Naive B cell (primary cell): ENCODE measurements at regions not wholly inside any gene's neighbourhood (a gene's known extent, or its start where the extent isn't known, plus 50 kb on each side); places are given as distances from the start of the nearest gene placed in this dataset.

Experiments
- ATAC-seq, 2 donors: fragments of 150-1000 bp; cut with Tn5 transposase; 2 replicates each; pipeline ENCODE4 v1.10.0; 2021; ENCODE audit warnings: low read depth in 2 of 2, mild to moderate bottlenecking in 2 of 2, moderate library complexity in 2 of 2
- DNase-seq: peaks from one replicate; pipeline ENCODE4 v3.0.0; 2022
- H3K27ac Mint-ChIP-seq, 6 donors: one replicate each; pipeline ENCODE4 v1.8.0; 2020 to 2022; ENCODE audit warnings: mild to moderate bottlenecking in 6 of 6, mixed read lengths in 6 of 6, moderate library complexity in 5 of 6, inconsistent platforms in 2 of 6
- H3K27me3 Mint-ChIP-seq, 3 donors: one replicate each; pipeline ENCODE4 v1.8.0; 2021 to 2022; ENCODE audit warnings: mixed read lengths in 3 of 3, mild to moderate bottlenecking in 1 of 3
- H3K36me3 Mint-ChIP-seq, 2 donors: one replicate each; pipeline ENCODE4 v1.8.0; 2020 to 2022; ENCODE audit warnings: mixed read lengths in 2 of 2, inconsistent platforms in 1 of 2, mild to moderate bottlenecking in 1 of 2
- H3K4me1 Mint-ChIP-seq, 3 donors: one replicate each; pipeline ENCODE4 v1.8.0; 2020 to 2022; ENCODE audit warnings: mixed read lengths in 3 of 3, inconsistent platforms in 1 of 3, mild to moderate bottlenecking in 1 of 3, moderate library complexity in 1 of 3
- H3K4me3 Mint-ChIP-seq, 8 donors: one replicate each; pipeline ENCODE4 v1.8.0; 2020 to 2022; ENCODE audit warnings: mild to moderate bottlenecking in 8 of 8, mixed read lengths in 8 of 8, moderate library complexity in 8 of 8, inconsistent platforms in 2 of 8
- H3K9me3 Mint-ChIP-seq, 7 donors: one replicate each; pipeline ENCODE4 v1.8.0; 2020 to 2022; ENCODE audit warnings: mixed read lengths in 7 of 7, mild to moderate bottlenecking in 5 of 7, inconsistent platforms in 2 of 7, moderate library complexity in 1 of 7

DNA sequence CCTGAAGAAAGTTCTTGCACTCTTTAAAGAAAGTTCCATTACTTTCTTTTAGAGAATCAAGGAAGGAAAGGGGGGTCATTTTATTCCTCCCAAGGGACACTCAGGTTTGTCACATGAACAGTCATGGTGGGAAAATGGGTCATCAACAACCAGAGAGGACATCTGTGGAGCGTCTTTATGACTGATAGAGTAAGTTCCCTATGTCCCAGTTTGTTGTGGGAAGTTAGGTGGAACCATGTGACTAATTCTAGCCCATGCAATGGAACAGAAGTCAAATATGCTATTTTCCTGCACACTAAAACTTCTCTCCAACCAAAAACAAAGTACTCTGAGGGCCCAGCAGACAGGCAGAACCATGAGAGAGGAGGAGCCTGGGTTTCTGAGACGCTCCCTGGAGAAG lies 165.6 kb upstream of the SERTAD2 start:
- H3K27me3 Mint-ChIP-seq: no peaks in the 10 kb centered on the region
- no peaks in the 10 kb centered on the region for H3K36me3 Mint-ChIP-seq
- H3K9me3 Mint-ChIP-seq: peaks cover 0 to 2% (median 0%) of the 10 kb centered on the region in 7 donors
- H3K4me1 Mint-ChIP-seq: peaks cover 15 to 38% (median 22%) of the 10 kb centered on the region in 3 donors
- peak overlapping the region in 7 of 8 donors; percentile 15 to 81 (median 53) for H3K4me3 Mint-ChIP-seq
- ATAC-seq (no peak), DNase-seq (no peak)
- H3K27ac Mint-ChIP-seq: peak overlapping the region; percentile 72 to 91 (median 90)

DNA sequence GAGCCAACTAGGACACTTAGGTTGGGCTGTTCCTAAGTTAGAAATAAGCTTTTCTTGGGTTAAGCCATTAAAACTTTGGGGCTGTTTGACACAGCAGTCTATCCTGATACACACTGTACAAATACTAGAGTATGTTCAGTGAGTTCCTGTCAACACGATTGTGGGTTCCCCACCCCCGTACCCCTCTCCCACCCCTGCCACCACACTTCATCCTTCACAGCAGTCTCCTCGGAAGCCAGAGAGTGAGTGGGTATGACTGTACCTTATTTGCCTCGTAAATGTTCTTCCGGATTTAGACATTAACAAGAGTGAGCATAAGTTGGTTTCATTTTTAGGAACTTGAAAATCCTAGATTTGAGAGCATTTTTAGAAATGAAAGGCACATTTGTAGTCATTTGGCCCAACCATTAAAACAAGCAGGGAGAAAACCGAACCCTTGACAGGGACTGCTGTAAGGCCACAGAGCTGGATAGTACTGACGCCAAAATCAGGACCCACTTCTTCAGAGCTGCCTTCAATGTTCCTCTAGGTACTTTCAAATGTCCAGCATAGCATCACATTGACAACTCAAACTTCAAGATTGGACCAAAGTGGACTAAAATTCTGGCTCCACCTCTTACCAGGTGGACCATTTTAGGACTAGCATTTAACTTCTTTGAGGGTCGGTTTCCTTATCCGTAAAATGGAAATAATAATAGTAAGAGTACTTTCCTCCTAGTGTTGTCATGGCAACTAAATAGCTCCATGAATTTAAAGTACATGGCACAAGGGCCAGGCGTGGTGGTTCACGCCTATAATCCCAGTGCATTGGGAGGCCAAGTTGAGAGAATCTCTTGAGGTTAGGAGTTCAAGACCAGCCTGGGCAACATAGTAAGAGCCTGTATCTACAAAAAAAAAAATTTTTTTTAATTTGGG lies 166.3 kb upstream of the SERTAD2 start:
- peaks cover 19 to 39% (median 25%) of the 10 kb centered on the region in 3 donors for H3K4me1 Mint-ChIP-seq
- H3K27ac Mint-ChIP-seq: peak overlapping the region; percentile 70 to 91 (median 90)
- no peaks in the 10 kb centered on the region for H3K27me3 Mint-ChIP-seq
- H3K9me3 Mint-ChIP-seq: peaks cover 0 to 2% (median 0%) of the 10 kb centered on the region in 7 donors
- peak; percentile 27 for DNase-seq
- H3K36me3 Mint-ChIP-seq: no peaks in the 10 kb centered on the region
- peak; percentile 90 for ATAC-seq
- H3K4me3 Mint-ChIP-seq: peak overlapping the region; percentile 29 to 81 (median 60)

DNA sequence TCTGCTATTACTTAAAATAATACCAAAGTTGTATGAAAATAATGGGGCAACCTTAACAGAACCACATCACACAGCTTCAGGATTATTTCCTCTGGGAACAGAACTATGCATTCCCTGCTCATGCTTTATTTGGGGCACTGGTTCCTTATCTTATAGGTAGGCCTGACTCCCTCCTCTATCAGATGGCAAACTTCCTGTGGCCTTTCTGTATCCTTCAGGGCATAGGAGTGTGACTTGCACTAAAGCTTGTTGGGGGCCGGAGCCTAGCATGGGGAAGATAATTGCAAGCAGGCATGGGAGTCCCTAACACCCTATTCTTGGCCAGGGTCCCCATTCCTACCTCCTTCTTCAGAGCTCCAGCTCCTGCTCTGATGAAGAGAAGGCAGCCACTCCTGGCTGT lies 167.2 kb upstream of the SERTAD2 start:
- peaks cover 0 to 2% (median 0%) of the 10 kb centered on the region in 7 donors for H3K9me3 Mint-ChIP-seq
- no peak for DNase-seq
- peaks cover 27 to 48% (median 34%) of the 10 kb centered on the region in 3 donors for H3K4me1 Mint-ChIP-seq
- ATAC-seq: no peak
- peak overlapping the region in 1 of 8 donors; percentile 67 for H3K4me3 Mint-ChIP-seq
- H3K27me3 Mint-ChIP-seq: no peaks in the 10 kb centered on the region
- H3K36me3 Mint-ChIP-seq: no peaks in the 10 kb centered on the region
- H3K27ac Mint-ChIP-seq: peak overlapping the region in 5 of 6 donors; percentile 15 to 86 (median 78)

DNA sequence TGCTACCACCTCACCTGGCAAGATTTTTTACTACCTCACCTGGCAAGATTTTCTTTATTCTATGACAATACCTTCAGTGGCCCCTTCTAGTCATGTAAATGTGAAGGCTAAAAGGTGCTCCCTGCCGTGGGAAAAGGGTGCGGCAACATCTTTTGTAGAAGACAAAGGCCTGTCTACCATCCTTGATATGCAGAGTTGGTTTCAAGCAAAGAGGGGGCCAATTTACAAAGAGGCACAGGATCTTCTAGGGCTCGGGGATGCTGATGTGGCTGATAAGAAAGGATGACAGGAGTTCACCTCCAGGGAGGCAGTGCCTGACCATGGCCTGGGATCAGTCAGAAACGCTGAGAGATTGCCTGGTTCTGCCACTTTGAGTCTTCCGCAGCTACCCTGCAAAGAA lies 165.4 kb upstream of the SLC1A4 start:
- ATAC-seq (no peak), DNase-seq (no peak)
- no peaks in the 10 kb centered on the region for H3K9me3 Mint-ChIP-seq
- no peak overlapping the region for H3K4me3 Mint-ChIP-seq
- no peaks in the 10 kb centered on the region for H3K27me3 Mint-ChIP-seq
- no peaks in the 10 kb centered on the region for H3K36me3 Mint-ChIP-seq
- peaks cover 24 to 46% (median 30%) of the 10 kb centered on the region in 3 donors for H3K4me1 Mint-ChIP-seq
- H3K27ac Mint-ChIP-seq: peak overlapping the region in 3 of 6 donors; percentile 7 to 62 (median 23)

DNA sequence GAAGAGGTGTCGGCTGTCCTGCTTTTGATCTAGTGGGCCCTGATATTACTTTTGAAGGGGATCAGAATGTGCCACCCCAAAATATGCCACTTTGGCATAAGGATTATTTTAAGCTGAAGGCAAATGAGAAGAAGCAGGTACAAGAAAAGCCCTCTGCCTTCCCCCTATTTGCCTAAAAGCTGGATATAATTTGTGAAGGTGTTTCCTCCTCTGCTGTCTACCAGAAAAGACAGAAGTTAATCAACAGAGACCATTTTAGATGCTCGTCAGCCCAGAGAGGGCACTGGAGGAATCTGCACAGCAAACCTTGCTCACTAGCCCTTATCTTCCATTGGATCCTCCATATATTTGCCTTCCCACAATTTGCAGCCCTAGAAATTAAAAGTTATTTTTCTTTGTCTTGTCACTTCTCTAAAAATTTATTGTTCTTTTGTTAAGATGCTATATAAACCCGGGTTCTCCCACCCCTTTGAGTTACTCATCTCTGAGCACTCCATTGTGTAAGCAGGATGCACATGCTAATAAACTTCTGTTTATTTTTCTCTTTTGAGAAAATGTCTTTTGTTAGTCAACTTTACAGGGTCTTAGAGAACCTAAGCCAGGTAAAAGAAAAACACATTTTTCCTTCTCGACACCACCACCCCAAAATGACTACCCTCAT lies 163.2 kb upstream of the SLC1A4 start:
- ATAC-seq (no peak), DNase-seq (no peak)
- Mint-ChIP-seq H3K4me1 (peaks cover 15 to 26% (median 16%) of the 10 kb centered on the region in 3 donors), H3K27ac (peak overlapping the region in 2 of 6 donors; percentile 32 to 52), H3K4me3 (peak overlapping the region in 1 of 8 donors; percentile 41), H3K27me3 (no peaks in the 10 kb centered on the region), H3K9me3 (peaks cover 0 to 2% (median 0%) of the 10 kb centered on the region in 7 donors), H3K36me3 (no peaks in the 10 kb centered on the region)

DNA sequence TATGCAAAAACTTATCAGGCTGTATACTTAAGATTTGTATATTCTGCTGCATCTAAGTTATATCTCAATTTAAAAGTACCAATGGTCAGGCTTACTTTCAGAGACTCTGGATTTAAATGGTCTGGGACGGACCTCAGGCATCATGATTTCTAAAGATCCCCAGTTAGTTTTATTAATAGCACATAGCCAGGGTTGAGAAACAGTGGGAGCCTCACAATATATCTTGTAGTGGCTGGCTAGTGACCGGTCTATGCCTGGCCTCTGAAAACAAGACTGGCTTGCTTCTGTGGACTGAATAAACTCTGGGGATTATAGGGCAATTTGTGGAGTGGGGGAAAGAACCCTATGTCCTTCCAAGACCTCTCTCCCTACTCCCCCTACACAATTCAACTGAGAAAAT lies 162.5 kb upstream of the SLC1A4 start:
- no peaks in the 10 kb centered on the region for H3K27me3 Mint-ChIP-seq
- ATAC-seq (no peak), DNase-seq (no peak)
- peaks cover 0 to 2% (median 0%) of the 10 kb centered on the region in 7 donors for H3K9me3 Mint-ChIP-seq
- no peaks in the 10 kb centered on the region for H3K36me3 Mint-ChIP-seq
- peak overlapping the region in 1 of 6 donors; percentile 72 for H3K27ac Mint-ChIP-seq
- no peak overlapping the region for H3K4me3 Mint-ChIP-seq
- H3K4me1 Mint-ChIP-seq: peaks cover 15 to 28% (median 19%) of the 10 kb centered on the region in 3 donors

DNA sequence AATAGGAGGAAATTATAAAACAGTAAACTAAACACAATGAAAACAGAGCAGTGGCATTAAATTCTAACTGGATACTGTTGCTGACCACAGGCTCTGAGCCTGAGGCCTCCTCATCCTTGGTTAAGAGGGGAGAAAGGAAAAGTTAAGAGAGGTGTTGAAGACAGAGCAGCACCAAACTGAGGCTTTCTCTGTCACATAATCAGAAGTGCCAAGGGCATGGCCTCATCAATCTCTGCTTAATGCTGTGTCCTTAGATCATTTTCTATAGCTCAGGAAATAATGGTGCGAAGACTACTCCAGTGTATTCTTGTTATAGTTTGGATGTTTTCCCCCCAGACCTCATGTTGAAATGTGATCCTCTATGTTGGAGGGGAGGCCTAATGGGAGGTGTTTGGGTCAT lies 160.9 kb upstream of the SLC1A4 start:
- Mint-ChIP-seq H3K4me3 (no peak overlapping the region), H3K27ac (no peak overlapping the region), H3K36me3 (no peaks in the 10 kb centered on the region)

DNA sequence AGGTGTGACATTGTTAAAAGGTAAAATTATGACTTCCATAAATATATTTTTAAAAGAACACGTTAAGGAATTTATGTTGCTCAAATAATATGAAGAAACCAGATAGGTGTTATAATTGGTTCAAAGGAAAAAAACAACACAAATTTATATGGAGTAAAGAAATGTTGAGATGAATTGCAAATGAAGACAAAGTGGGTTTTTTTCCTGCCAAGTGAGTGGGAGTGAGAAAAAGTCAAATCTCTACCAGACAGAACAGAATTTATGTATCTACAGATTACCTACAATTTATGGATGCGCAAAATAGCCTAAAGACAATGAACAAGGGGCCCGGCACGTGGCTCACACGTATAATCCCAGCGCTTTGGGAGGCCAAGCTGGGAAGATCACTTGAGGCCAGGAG lies 159.7 kb upstream of the SLC1A4 start:
- Mint-ChIP-seq H3K4me1 (peaks cover 18 to 29% (median 26%) of the 10 kb centered on the region in 3 donors), H3K4me3 (no peak overlapping the region), H3K9me3 (peaks cover 0 to 2% (median 0%) of the 10 kb centered on the region in 7 donors), H3K27ac (peak overlapping the region in 1 of 6 donors; percentile 5), H3K36me3 (no peaks in the 10 kb centered on the region), H3K27me3 (no peaks in the 10 kb centered on the region)
- DNase-seq (no peak), ATAC-seq (no peak)

More for the DNA sequence above, 160.9 kb upstream of the SLC1A4 start:
- no peaks in the 10 kb centered on the region for H3K27me3 Mint-ChIP-seq
- ATAC-seq: no peak
- H3K9me3 Mint-ChIP-seq: peaks cover 0 to 2% (median 0%) of the 10 kb centered on the region in 7 donors
- DNase-seq: no peak
- H3K4me1 Mint-ChIP-seq: peaks cover 18 to 34% (median 26%) of the 10 kb centered on the region in 3 donors

DNA sequence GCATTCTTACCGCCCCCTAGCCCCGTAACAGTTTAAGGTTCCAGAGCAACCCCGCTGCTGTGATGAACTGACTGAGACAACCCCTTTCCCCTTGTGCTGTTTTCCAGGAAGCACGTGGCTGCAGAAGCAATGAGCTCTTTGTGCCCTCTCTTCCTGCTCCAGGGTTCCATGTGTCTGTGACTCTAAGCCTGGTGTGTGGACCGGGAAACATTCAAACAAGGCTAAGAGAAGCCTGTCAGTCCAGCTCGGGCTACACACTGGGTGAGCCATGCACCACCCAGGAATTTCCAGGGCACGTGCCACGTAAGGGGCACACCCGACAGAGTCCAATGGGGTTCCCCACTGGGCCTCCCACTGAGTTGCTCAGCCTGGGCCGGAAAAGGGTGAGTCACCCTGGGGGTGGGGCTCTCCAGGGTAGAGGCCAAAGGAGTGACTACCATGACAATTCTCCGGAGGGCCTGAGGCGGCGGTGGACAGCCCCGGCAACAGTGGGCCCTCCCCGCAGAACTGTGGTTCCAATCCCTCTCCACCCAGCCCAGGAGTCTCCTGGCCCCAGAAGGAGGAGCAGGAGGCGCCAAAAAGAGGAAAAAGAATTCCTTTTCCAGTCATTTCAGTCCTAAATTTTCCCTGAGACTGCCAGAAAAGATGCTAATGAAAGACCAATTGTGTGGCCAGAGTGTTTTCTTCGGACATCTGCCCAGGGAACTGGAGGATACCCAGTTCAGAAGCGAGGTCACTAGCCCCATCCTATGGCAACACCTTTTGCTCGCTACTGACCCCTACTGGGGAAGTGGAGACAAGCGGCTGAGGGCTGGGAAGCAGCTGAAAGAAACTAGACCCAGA lies 157.8 kb upstream of the SLC1A4 start:
- H3K27me3 Mint-ChIP-seq: no peaks in the 10 kb centered on the region
- peaks cover 0 to 2% (median 0%) of the 10 kb centered on the region in 7 donors for H3K9me3 Mint-ChIP-seq
- peaks cover 4 to 18% (median 17%) of the 10 kb centered on the region in 3 donors for H3K4me1 Mint-ChIP-seq
- no peak overlapping the region for H3K4me3 Mint-ChIP-seq
- H3K27ac Mint-ChIP-seq: peak overlapping the region in 2 of 6 donors; percentile 7 to 44
- no peaks in the 10 kb centered on the region for H3K36me3 Mint-ChIP-seq
- DNase-seq (peak; percentile 71), ATAC-seq (peak; percentile 84 to 92)

DNA sequence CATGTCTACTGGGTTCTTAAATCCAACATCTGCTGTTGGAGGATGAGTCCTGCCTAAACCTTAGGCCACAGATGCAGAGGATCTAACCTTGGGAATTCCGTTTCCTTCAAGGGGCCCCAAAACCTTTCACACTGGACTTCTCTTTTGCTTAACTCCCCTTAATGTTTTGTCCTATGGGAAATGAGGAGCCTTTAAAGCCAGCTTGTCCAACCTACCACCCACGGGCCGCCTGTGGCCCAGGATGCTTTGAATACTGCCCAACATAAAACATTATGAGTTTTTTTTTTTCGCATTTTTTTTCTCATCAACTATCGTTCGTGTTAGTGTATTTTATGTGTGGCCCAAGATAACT lies 157.2 kb upstream of the SLC1A4 start:
- DNase-seq (no peak), ATAC-seq (no peak)
- Mint-ChIP-seq H3K36me3 (no peaks in the 10 kb centered on the region), H3K4me1 (peaks cover 6 to 21% (median 20%) of the 10 kb centered on the region in 3 donors), H3K27me3 (no peaks in the 10 kb centered on the region), H3K27ac (peak overlapping the region in 2 of 6 donors; percentile 45 to 46), H3K9me3 (peaks cover 0 to 2% (median 0%) of the 10 kb centered on the region in 7 donors), H3K4me3 (no peak overlapping the region)

DNA sequence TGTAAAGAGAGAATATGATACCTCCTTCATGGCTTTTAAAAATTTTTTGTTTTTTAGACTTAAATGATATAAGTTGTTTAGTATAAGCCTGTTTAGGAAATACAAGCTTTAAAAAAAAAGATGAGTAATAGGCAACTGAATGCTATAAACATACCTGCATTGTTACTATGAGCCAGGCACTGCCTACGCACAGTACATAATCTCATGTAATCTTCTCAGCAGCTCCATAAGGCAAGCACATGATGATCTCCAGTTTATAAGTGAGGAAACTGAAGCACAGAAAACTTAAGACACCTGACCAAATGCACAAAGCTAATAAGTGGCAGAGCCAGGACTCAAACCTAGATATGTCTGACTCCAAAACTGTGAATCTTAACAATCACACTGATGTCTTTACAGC lies 156.3 kb upstream of the SLC1A4 start:
- Mint-ChIP-seq H3K4me1 (peaks cover 11 to 30% (median 28%) of the 10 kb centered on the region in 3 donors), H3K27me3 (no peaks in the 10 kb centered on the region), H3K4me3 (peak overlapping the region in 1 of 8 donors; percentile 4), H3K36me3 (no peaks in the 10 kb centered on the region), H3K27ac (no peak overlapping the region), H3K9me3 (peaks cover 0 to 2% (median 0%) of the 10 kb centered on the region in 7 donors)
- no peak for ATAC-seq
- DNase-seq: no peak

DNA sequence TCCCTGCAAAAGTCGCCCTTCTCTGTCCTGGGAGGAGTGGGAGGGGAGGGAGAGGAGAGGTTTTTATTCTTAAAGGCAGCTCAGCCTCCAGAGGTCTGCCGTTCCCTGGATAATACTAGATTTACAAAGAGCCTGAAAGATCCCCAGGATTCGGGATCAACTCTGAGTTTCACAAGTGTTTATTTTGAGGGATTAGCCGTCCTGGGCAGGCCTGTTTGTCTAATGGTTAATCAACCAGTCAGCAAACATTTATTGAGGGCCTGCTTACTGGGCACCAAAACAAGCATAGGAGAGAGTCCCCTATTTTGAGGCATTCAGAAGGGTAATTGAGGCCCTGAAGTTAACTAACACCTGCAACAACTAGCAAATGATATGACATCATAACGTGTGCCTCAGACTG lies 152.6 kb upstream of the SLC1A4 start:
- peak overlapping the region in 1 of 8 donors; percentile 13 for H3K4me3 Mint-ChIP-seq
- DNase-seq (no peak), ATAC-seq (no peak)
- no peaks in the 10 kb centered on the region for H3K9me3 Mint-ChIP-seq
- H3K27me3 Mint-ChIP-seq: no peaks in the 10 kb centered on the region
- H3K36me3 Mint-ChIP-seq: no peaks in the 10 kb centered on the region
- peaks cover 37 to 62% (median 52%) of the 10 kb centered on the region in 3 donors for H3K4me1 Mint-ChIP-seq
- peak overlapping the region; percentile 54 to 94 (median 84) for H3K27ac Mint-ChIP-seq
